VCaP (cell line): ENCODE measurements at regions not wholly inside any gene's neighbourhood (a gene's known extent, or its start where the extent isn't known, plus 50 kb on each side); places are given as distances from the start of the nearest gene placed in this dataset.

Experiments
- H3K27ac ChIP-seq: fragments of 450-650 bp; 2 replicates; pipeline ENCODE4 v1.5.1; 2017
- CTCF ChIP-seq: fragments of 450-650 bp; conservative IDR thresholded peaks from 2 replicates; pipeline ENCODE4 v1.5.1; 2017; ENCODE audit warnings: mild to moderate bottlenecking, moderate library complexity

DNA sequence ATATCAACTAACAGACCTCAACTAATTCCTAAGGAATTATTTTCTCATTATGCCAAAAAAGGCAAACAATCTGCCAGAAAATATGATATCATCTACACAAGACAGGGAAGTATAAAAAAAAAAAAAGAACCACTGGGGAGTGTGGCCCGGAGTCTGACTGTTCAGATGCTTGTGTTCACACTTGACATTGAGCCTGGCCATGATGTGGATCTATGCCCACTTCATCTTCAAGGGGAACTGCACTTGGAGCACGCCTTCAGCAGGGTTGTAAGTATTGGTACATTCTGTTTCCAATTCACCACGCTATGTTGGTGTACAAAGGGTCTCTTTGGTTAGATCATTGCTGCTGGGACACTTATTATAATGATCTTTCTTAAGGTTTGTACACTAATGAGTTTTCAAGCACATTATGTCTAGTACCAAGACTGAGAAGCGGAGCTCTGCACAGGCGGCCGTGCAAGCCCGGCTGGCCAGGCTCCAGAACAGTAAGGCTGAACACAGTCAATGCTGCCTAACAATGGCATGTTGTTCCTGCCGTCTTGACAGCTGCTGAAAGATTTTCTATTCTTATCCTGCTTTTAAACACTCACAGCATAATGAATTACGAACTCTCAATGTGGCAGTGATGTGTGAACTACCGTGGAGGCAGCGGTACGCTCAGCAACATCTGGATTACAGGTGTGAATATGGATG, 788.4 kb upstream of the SOX11 start:
- no peak for TF ChIP-seq CTCF
- H3K27ac ChIP-seq = no peak overlapping the region

- TF ChIP-seq CTCF = no peak
Observed at GRCh38 chr2:4908461-4908860, 783.7 kb upstream of the SOX11 start.

DNA sequence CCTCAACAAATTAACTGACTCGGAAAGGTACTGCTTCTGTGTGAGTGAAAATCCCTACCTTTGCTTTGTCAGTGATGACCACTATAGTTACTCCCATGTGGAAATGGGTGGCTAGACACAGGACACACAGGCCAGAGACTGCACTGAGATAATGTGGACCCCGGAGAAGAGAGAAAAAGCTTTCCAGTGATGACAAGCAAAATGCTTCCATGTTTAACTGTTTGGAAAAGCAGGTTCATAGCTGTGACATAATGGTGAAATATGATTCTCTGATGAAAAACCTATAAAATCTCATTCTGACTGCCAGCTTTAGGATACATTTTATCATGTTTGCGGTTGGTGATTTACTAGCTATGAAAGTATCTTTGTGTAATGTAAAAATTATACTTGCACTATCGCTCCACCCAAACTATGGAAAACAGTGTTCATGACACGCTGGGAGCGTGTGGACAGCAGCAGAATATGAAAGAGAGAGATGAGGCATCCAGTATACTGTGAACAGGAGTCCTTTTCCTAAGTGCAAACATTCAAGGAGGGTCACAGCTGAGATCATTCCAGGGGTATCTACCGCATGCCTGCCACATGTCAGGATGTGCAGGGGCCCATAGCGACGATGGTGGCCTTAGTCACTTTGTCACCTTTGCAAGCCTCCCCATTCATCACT, 782.7 kb upstream of the SOX11 start:
- no peak for TF ChIP-seq CTCF
- peak overlapping the region; percentile 65 for H3K27ac ChIP-seq

More at GRCh38 chr2:4908461-4908860, 783.7 kb upstream of the SOX11 start:
- H3K27ac ChIP-seq = peak overlapping the region; percentile 65

GRCh38 chr2:4914036-4914435, 778.1 kb upstream of the SOX11 start:
- no peak overlapping the region for H3K27ac ChIP-seq

DNA sequence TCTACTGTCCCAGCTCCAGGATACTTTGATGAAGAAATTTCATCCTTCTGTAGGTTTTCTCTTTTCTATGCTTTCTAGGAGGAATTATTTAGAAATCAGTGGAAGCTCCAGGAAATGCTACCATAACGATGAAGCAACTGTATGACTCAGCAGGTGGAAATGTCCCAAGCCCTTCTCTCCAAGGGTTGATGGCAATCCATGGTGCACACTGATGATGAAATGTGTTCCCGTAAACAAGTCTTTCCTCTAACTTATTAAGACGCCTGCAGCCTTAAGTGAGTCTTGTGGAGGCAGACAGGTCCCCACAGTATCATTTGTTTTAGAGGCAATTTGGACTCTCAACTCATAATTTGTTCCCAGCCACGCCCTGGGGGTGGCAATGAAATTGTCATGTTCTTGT, 777.6 kb upstream of the SOX11 start:
- H3K27ac ChIP-seq = no peak overlapping the region
- TF ChIP-seq CTCF = no peak

More at GRCh38 chr2:4914036-4914435, 778.1 kb upstream of the SOX11 start:
- no peak for TF ChIP-seq CTCF

DNA sequence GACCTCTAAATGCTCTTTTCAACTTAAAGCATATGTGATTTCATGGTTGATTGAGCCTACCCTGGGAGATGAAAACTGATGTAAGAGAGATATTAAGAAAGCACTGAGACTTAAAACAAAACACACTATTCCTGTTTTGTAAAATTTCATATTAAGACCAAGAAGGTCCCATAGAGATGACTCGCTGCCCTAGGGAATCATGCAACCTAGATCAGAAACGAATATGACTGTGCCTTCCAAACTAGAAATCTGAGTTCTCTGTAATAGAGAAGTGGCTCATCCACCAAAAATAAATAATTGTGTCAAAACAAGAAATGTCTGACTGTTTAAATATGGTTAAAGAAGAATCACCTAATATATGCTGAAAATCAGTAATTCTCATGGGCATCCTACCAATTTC, 776.8 kb upstream of the SOX11 start:
- H3K27ac ChIP-seq = no peak overlapping the region
- no peak for TF ChIP-seq CTCF

DNA sequence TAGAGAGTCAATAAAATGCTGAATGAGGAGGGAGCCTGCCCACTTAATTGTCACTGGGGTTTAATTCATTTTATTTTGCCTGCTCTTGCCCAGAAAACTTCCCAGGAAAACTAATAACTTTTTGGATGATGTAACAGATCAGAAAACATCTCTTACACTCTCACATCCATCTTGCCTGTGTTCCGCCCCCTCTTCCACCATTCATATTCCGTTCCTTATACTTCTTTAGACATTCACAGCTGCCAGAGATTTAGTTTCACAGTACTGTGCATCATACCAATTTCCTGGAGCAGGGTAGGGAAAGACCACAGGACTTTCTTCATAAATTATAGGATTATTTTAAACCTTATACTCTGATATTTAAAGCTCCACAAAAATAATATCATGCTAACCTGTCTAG, 776.1 kb upstream of the SOX11 start:
- TF ChIP-seq CTCF = no peak
- H3K27ac ChIP-seq = no peak overlapping the region
